ENCODE measurements at regions not wholly inside any gene's neighbourhood (a gene's known extent, or its start where the extent isn't known, plus 50 kb on each side); places are given as distances from the start of the nearest gene placed in this dataset.
"Not testable (repeated sequence)": the region's sequence is repeated elsewhere in the genome, so short reads cannot be mapped to it uniquely, and the experiment has no call there.

DNA sequence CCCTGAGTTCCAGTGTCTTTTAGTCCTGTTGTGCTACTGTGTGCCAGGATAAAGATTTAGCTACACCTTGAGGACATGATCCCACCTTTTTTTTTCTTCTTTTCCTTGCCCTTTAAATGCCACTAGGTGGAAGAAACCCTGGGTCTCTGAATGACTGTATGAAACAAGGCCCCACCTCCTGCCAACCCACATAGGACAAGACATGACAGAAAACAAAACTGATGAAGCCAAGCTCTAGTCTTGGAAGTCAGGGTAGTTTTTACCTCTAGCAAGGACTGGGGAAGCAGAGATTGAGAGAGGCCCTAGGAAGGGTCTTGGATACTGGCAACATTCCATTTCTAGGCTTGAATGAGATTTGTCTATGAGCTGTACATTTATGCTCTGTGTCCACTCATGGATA, 410.7 kb downstream of the MIAT start:
- DNase-seq = peak; percentile 42

DNA sequence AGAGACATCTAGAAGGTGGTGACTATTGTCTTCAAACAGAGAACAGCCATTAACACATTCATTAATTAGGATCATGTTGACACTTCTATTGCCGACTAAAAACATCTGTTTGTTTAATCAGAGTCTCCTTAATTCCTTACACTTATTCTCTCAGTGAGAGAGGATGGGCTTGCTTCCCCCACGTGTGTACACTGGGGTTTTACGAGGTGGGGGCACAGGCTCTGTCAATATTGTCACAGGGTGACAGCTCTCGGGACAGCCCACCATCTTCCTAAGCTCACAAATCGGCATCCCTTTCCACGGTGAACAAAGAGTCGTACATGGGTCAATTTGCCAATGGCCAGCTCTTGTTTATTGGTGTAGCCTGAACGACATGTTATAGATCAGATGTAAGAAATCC, 413.2 kb downstream of the MIAT start:
- DNase-seq = no peak

DNA sequence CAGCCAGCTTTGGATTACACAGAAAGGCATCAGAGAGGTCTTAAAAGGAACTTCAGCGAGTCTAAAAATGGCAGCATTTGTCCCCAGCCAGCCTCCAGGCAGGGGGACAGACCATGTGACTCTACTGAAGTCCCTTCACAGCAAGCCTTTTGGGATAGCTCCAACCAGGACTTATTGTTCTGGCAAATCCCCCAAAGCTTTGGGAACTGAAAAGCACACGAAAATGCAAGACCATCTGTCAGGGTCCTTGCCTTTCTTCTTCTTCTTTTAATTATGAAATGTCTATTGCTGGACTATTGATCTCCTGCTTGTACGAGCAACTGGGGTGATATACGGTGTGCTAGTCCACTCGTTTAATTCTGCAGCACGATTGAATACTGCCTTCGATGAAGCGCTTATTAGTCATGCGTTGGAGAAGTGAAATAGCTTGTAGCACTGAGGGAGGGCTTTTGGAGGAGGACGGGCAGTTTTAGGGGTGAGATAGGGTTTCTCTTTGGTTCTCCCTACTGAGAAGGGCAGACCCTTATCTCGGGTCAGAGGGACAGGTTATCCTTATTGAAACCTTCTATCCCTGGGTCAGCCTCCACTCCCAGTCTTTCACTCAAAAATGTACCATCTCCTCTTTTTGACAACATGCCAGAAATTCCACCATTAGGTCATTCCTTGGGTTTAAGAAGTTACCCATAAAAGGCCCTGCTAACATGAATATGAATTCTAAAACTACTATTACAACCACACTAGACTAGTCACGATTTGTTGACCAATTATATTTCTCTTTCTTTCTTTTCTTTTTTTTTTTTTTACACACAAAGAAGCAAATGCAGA, 416.4 kb downstream of the MIAT start:
- DNase-seq = no peak

DNA sequence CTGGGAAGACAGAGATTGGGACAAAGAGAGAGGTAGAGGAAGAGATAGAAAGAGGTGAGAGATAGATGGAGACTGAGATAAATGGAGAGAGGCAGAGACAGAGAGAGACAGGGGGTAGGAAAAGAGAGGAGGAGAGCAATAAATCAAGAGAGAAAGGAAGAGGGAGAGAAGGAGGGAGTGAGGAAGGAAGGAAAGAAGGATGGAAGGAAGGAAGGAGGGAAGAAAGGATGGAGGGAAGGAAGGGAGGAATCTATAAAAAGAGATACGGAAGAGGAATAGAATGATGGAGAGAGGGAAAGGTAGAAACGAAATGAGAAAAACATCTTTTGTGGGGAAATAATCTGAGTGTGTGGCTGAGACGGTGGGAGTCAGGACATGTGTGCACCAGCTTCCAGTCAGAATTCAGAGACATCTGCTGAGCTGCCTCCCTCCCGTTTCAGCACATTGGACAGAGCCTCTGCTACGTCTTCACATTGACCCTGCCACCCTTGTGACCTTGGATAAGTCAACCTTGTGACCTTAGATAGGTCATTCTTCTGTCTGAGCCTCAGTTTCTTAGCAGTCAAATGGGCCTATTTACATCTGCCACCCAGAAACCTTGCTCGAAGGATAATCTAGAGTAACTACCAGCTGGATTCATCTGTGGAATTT, 417.8 kb downstream of the MIAT start:
- DNase-seq = no peak

DNA sequence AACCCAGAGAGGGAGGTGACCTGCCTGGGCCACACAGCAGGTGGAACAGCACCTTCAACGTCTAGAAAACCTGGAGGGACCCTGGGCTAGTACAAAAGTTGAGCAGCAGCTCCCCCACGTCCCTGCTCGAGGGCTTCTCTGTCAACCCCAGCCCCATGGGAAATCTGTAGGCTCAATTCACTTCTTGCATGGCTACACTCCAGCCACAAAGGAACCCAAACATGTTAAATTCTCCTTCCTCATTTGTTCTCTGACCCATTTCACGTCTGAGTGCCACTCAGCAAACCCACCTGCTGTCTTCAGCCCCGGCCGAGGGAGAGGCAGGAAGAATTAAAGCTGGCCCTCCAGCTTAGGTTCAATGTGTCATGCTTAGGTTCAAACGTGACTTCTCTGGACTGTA, 418.5 kb downstream of the MIAT start:
- DNase-seq = no peak

DNA sequence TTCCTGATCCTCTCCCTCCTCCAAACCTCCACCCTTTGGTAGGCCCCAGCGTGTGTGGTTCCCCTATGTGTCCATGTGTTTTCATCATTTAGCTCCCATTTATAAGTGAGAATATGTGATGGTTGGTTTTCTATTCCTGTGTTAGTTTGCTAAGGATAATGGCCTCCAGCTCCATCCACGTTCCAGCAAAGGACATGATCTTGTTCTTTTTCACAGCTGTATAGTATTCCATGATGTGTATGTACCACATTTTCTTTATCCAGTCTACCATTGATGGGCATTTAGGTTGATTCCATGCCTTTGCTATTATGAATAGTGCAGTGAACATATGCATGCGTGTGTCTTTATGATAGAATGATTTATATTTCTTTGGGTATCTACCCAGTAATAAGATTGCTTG, 420.7 kb downstream of the MIAT start:
- DNase-seq = not testable (repeated sequence)

DNA sequence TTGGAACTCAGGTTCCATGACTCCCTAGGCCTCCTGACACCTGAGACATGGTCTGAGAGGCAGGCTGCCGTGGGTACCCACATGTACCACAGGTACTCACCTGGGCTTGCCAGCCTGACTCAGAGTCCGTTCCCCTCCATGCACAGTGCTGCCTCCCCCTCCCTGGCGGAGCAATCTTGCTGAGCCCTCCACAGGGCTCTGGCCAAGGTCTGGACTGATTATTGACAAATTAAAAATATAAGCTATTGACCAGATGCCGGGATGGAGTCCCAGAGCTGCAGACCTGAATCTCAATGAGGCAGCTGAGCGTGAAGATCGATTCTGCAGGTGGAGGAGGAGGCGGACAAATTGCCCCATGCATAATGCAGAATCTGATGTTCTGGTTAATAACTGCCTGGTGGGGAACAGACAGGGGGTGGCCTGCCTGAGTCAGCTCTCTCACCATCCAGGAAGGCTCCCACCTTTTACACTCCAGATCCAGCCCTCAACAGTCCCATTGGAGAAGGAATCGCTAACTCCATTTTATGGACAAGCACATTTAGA, 422.7 kb downstream of the MIAT start:
- DNase-seq = no peak

DNA sequence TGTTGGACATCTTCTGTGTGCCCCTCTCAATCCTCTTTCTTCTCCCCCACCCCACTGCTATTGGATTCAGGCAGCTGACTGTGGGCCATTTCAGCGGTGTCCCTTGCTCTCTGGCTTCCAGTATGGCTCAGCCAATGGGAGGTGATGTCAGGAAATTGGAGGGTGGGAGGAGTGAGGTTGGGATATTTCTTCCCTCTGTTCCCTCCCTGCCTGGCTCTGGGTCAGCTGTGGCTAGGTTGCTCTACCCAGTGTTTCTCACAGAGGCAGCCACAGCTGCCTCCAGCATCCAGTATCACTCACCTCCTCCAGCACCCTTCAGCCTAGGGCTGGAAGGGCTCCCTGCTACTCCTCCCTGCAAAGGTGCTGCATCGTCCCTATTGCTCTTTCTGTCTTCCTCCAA, 423.5 kb downstream of the MIAT start:
- no peak for DNase-seq

DNA sequence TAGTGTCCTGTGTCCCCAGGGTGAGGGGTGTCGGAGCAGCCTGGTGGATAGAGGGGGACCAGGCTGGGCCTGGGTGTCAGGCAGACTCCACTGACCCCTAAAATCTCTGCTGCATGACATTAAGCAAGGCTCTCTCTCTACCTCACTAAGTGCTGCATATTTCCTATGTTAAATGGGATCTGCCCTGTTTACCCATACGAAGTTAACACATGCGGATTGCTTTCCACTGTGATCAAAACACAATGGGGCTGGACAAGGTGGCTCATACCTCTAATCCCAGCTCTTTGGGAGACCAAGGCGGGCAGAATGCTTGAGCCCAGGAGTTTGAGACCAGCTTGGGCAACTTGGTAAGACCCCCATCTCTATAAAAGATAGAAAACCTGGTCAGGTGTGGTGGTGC, 426.2 kb downstream of the MIAT start:
- no peak for DNase-seq

DNA sequence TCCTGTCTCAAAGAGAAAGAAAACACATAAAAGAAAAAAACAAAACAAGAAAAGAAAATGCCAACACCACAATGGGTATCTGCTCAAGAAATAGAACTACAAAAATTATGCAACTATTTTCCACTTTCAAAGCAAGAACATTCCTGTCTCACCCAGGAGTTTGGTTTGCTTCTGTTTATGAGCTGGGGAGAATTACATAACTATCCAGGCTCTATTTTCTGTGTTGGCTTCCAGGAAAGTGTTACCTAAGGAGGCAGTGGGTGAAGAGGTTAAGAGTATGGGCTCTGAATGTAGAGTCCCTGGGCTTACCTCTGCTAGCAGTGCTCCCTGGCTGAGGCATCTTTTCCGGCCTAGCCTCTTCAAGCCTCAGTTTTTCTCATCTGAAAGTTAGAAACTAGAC, 426.7 kb downstream of the MIAT start:
- no peak for DNase-seq

DNA sequence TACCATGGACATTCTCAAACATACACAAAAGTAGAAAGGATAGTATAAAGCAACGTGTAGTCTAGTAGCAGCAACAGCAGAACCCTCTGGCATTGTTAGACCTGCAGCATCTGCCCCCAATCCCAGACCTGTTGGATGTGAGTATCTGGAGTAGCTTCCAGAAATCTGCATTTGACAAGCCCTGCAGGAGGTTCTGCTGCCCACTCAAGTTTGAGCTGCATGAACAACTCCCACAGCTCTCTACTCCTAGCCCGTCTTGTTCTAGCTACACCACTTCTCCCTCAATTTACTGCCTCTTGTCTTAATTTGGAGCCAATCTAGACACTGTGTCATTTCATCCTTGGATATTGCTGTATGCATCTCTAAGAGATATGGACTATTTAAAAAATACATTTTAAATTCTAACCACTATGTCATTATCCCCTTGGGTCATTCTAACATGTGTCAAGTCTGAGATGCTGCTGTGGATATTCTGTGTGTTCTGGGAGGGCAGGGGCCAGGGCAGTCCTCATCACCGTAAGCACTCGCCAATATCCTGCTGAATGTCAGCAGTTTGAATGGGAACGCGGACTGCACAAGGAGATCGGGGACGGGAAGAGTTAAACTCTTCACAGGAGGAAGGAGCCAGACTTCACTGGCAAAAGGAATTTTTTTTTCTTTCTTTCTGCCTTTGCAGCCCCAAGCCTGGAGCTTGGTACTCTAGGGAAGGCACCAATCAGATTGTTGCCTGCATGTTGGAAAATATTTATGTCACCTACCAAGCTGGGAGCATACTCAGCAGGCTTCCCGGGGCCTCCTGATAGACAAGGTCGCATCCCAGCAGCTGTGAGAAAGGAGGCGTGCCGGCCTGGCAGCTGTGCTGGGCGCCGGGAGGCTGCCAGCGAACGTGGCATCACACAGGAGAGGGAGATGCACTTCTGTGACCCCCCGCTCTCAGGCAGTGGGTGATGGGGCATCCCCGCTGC, 429.0 kb downstream of the MIAT start:
- no peak for DNase-seq

DNA sequence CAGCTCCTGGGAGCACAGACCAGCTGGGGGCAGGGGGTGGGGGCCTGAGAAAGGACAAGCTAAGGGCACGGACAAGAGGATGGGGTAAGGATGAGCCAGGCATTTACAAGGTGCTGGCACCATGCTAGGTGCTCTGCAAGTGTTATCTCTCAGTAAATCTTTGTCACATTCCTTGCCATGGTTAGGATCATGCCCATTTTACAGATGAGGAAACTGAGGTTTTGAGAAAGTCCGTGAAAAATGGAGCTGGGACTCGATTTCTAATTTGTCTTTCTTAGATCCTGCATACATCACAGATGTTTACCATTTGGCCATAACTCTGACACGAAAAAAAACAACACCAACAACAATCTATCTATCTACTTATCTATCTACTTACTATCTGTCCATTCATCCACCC, 429.7 kb downstream of the MIAT start:
- no peak for DNase-seq

DNA sequence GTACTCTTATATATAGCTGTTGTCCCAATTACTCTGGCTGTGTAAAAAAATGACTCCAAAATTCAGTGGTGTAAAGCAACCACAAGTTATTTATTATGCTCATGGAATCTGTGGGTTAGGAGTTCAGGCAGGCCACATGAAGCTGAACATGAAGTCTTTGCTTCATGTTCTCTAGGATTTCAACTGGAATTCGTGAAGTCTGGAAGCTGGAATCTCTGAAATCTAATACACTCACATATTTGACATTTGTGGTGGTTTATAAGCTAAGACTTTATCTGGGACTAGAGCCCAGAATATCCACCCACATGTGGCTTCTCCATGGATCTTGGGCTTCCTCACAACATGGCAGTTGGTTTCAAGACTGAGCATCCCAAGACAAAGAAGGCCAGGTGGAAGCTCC, 430.6 kb downstream of the MIAT start:
- DNase-seq = no peak

DNA sequence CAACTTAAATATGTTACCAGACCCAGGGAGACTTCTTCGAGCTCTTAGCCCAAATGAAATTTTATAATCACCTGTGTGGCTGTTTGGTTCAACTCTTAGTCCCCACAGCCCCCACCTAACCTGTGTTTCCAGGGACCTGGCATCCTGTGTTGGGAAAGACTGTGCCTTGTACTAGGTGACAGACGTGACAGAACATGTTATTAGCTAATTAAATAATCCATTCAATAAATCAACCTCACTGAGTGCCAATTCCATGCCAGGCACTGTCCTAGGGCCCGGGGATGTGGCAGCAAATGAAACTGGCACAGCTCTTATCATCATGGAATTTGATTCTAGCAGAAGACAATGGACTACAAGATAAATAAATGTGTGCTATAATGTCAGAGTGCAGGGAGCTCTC, 431.9 kb downstream of the MIAT start:
- no peak for DNase-seq

DNA sequence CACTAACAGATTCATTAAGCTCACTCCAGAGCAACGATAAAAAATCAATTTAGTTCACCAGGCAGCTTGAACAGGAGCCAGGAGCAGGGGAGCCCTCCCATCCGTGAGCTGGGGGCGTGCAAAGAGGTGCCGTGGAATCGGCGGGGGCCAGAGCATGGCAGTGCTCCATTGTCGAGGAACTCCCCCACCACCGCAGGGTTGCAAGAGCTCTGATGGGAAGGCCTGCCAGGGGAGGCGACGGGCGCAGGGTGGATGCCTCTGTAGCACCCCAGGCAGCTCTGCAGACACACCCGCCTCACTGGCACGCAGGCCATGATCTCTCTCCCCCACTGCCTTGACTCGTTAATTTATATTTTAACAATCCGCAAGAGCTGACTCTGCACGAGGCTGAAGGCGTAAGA, 433.2 kb downstream of the MIAT start:
- no peak for DNase-seq

DNA sequence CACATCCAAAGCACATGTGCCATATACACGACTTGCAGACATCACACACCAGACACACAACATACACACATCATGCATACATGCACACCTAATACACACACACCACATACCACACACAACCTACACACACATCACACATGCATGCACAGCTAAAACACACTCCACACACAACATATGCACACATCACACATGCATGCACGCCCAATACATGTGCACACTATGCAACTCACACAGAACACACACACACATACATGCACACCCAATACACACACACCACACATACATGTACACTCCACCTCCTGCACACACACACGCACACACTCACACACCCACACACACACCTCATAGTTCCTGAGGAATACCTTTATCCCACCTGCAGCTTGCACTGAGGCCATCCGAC, 436.0 kb downstream of the MIAT start:
- no peak for DNase-seq

DNA sequence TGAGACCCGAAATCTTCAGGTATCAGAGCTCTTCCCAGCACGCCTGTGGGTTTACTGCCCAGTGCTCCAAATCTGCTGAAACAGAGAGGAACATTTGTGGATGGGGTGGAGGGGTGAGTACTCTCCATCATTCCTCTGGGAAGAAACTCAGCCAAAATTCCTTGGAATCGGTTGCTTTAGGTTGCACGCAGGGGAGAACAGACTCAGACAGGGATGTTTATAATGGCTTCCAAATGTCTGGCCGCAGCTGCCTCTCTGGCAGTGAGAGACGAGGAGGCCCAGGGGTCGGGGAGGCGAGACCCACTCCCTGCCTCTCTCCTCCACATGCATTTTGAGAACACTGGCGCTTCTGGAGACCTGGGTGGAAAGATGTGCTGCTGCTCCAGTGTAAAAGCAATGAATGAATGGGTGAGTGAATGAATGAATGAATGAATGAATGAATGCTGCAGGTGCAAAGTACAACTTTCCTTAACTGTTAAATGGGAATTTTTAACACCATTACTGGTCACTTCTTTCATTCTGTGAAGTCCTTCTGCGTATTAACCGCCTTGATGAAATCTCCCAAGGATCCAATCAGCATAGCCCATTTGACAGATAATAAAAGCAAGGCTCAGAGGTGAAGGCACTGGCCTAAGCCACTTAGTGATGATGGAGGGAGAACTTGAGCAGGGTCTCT, 437.4 kb downstream of the MIAT start:
- no peak for DNase-seq

DNA sequence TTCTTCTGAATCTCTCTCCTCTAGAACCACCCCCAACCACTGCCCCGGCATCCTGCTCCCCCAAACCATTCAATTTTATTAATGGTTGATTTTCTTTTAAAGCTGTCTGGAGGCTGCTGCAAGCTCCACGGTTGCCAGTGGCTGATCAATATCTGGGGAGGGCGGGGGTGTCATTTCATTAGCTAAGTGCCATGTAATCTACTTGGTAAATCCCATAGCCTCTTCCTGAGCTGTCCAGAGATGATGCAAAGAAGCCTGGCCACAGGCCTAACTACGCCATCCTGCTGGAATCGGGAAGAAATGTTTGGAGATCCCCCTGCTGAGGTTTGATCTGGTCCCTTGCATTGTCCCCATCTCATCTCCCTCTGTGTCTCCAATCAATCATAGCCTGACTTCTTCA, 440.1 kb downstream of the MIAT start:
- DNase-seq = no peak

DNA sequence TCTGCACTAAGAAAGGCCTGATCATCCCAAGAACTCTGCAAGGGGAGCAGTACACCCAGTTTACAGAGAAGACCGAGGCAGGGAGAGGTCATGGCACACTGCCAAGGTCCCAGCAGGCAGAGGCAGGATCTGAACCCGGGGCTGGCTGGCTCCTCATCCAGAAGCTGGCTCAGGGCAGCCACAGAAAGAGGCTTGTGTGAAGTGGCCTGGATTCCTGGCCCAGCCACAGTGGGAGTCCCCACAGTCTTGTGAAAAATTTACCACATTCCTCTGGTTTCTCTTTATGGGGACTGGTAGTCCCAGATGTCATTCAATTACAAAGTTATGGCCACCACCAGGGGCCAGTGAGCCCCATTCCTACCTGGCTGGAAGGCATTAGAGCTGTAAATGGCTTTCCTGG, 440.5 kb downstream of the MIAT start:
- DNase-seq = no peak

DNA sequence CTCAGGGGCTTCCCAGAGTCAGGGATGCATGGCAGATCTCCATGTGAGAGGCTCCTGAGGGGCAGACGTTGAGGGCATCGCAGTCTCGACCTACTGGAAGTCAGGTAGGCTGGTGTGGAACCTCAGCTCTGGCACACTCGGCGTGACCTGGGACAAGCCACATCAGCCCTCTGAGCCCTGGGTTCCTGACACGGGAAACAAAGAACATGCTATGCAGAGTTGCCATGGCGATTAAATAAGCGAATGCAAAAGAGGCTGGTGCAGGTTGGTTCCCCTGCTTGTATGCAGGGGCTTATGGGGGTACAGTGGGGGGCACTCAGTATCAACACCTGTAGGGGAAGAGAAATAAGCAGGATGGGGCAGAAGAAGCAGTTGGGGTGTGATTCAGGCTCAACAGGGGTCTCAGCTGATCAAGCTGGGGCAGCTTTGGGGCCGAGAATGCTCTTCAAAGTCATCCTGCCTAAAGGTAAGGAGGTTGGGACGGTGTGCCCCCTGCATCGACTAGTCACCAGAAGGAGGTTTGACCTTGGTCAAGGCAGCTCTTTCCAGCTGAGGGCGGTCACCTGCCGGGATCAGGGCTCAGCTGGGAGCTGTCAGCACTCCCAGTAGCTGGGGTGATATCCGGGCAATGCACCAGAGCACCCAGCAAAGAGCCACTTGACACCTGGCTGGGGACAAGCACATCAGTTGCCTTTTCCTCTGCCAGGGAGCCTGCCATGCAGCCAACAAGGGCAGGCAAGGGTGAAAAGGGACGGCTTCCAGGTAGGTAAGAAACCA, 442.7 kb downstream of the MIAT start:
- no peak for DNase-seq

DNA sequence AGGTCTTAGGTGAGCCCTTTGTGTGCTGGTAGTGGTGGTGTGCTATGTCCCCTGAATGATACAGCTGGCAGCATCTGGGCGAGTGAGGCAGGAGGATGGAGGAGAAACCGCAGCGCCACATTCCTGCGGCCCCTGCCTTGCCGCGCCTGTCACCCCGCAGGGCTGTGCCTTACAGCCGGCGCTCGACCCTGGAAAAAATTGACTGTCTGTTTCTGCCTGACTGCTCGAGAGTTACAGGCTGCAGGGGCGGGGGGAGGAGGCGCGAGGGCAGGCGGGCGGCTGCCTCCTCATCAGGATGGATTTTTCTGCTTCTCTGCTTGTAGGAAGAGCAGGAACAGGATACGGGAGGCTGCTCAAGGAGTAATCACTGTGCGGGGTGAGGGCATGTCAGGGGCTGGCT, 443.4 kb downstream of the MIAT start:
- DNase-seq = no peak

DNA sequence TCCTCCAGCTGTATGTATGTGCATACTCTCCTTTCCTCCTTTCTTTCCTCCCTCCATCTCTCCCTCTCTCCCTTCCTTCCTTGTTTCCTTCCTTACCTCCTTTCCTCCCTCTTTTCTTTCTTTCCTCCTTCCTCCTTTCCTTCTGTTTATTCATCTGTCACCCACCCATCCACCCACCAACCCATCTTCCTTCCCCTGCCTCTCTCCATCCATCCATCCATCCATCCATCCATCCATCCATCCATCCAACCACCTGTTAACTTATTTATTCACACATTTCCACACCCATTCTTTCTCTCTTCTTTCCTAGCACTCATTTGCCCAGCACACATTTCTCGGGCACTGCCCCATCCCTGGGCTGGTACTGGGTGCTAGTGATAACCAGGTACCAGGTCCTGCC, 443.9 kb downstream of the MIAT start:
- no peak for DNase-seq

Data from activated CD4-positive, alpha-beta T cell treated with anti-CD3 and anti-CD28 coated beads, Interleukin-2, Interleukin-6, amounts not matched to agents 100 ng/mL and 50 ng/mL, durations not matched to agents 16 hours and 8 hours (primary cell).